C4-2B (cell line): ENCODE measurements at regions not wholly inside any gene's neighbourhood (a gene's known extent, or its start where the extent isn't known, plus 50 kb on each side); places are given as distances from the start of the nearest gene placed in this dataset.

ENCODE experiments used
- CTCF ChIP-seq: fragments of 450-650 bp; conservative IDR thresholded peaks from 2 replicates; pipeline ENCODE4 v1.5.1; 2017; ENCODE audit warnings: mild to moderate bottlenecking
- ZFX ChIP-seq: fragments of 450-650 bp; IDR thresholded peaks from 2 replicates; pipeline ENCODE4 v1.6.1; 2017

- TF ChIP-seq CTCF (no peak), ZFX (no peak)
Observed at GRCh38 chr3:32046102-32046501, 60.3 kb upstream of the GPD1L start.
